Liver (tissue), 3 donors: ENCODE measurements at regions not wholly inside any gene's neighbourhood (a gene's known extent, or its start where the extent isn't known, plus 50 kb on each side); places are given as distances from the start of the nearest gene placed in this dataset.

ENCODE experiments used
- CTCF ChIP-seq: fragments of 150-350 bp; IDR thresholded peaks from 2 replicates; pipeline ENCODE4 v1.5.1; 2017; ENCODE audit warnings: improper control_type of control experiment, low read depth, low read length; ENCODE audit not compliant: missing input control
- TAF1 ChIP-seq: conservative IDR thresholded peaks from 2 replicates; pipeline ENCODE4 v1.6.1; 2016; ENCODE audit warnings: antibody characterized with exemption, mild to moderate bottlenecking
- YY1 ChIP-seq: IDR thresholded peaks from 2 replicates; pipeline ENCODE4 v1.6.1; 2016; ENCODE audit warnings: antibody characterized with exemption, mild to moderate bottlenecking
- TF ChIP-seq, protein P1 (sequence below): IDR thresholded peaks from 2 replicates; pipeline ENCODE4 v1.6.1; 2016; ENCODE audit warnings: antibody characterized with exemption
- TF ChIP-seq, protein P2 (sequence below): IDR thresholded peaks from 2 replicates; pipeline ENCODE4 v1.6.1; 2016; ENCODE audit warnings: antibody characterized with exemption, mild to moderate bottlenecking
- donor health status: healthy.
- donor health status: healthy.

DNA sequence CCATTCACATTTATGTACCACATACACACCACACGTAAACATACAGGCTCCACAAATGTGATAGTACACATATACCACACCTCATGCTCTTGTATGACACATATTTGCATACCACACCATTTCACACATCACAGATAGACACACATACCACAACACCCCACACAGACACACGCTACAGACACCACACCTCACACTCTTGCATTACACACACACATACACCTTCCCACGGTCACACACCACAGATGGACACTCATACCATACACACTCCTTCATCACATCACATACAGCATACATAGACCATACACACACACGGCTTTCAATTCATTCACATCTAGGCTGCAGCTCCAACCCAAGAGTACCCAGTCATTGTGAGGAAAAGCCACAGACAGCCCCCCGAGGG, 222.5 kb upstream of the RPL34 start:
- no peak for TF ChIP-seq TAF1
- no peak for TF ChIP-seq CTCF
- TF ChIP-seq, protein P1, sequence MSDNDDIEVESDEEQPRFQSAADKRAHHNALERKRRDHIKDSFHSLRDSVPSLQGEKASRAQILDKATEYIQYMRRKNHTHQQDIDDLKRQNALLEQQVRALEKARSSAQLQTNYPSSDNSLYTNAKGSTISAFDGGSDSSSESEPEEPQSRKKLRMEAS, result no peak
- TF ChIP-seq YY1, result no peak
- TF ChIP-seq, protein P2, sequence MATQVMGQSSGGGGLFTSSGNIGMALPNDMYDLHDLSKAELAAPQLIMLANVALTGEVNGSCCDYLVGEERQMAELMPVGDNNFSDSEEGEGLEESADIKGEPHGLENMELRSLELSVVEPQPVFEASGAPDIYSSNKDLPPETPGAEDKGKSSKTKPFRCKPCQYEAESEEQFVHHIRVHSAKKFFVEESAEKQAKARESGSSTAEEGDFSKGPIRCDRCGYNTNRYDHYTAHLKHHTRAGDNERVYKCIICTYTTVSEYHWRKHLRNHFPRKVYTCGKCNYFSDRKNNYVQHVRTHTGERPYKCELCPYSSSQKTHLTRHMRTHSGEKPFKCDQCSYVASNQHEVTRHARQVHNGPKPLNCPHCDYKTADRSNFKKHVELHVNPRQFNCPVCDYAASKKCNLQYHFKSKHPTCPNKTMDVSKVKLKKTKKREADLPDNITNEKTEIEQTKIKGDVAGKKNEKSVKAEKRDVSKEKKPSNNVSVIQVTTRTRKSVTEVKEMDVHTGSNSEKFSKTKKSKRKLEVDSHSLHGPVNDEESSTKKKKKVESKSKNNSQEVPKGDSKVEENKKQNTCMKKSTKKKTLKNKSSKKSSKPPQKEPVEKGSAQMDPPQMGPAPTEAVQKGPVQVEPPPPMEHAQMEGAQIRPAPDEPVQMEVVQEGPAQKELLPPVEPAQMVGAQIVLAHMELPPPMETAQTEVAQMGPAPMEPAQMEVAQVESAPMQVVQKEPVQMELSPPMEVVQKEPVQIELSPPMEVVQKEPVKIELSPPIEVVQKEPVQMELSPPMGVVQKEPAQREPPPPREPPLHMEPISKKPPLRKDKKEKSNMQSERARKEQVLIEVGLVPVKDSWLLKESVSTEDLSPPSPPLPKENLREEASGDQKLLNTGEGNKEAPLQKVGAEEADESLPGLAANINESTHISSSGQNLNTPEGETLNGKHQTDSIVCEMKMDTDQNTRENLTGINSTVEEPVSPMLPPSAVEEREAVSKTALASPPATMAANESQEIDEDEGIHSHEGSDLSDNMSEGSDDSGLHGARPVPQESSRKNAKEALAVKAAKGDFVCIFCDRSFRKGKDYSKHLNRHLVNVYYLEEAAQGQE, result no peak
